ENCODE measurements at regions not wholly inside any gene's neighbourhood (a gene's known extent, or its start where the extent isn't known, plus 50 kb on each side); places are given as distances from the start of the nearest gene placed in this dataset.

DNA sequence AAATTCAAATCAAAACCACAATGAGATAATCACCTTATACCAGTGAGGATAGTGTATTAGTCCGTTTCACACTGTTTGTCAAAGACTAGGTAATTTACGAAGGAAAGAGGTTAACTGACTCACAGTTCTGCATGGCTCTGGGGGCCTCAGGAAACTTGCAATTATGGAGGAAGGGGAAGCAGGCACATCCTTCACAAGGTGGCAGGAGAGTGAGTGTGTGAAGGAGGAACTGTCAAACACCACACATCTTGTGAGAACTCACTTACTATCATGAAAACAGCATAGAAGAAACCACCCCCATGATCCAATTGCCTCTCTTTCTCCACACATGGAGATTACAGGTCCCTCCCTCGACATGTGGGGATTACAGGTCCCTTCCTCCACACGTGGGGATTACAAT, 54.7 kb upstream of the TRPC5 start:
- Mint-ChIP-seq H3K4me3 (no peak overlapping the region), H3K4me1 (no peaks in the 10 kb centered on the region), H3K27ac (no peak overlapping the region), H3K36me3 (ENCODE audit: low read depth) (no peaks in the 10 kb centered on the region), H3K9me3 (peaks cover 14% of the 10 kb centered on the region), H3K27me3 (ENCODE audit: low read depth) (no peaks in the 10 kb centered on the region)
- TF ChIP-seq, protein P1, sequence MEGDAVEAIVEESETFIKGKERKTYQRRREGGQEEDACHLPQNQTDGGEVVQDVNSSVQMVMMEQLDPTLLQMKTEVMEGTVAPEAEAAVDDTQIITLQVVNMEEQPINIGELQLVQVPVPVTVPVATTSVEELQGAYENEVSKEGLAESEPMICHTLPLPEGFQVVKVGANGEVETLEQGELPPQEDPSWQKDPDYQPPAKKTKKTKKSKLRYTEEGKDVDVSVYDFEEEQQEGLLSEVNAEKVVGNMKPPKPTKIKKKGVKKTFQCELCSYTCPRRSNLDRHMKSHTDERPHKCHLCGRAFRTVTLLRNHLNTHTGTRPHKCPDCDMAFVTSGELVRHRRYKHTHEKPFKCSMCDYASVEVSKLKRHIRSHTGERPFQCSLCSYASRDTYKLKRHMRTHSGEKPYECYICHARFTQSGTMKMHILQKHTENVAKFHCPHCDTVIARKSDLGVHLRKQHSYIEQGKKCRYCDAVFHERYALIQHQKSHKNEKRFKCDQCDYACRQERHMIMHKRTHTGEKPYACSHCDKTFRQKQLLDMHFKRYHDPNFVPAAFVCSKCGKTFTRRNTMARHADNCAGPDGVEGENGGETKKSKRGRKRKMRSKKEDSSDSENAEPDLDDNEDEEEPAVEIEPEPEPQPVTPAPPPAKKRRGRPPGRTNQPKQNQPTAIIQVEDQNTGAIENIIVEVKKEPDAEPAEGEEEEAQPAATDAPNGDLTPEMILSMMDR (IDR thresholded peaks at IDR 0.05; ENCODE audit: unreplicated experiment in 3 of 3): no peak

Data from nephron (organoid).